ENCODE measurements at regions not wholly inside any gene's neighbourhood (a gene's known extent, or its start where the extent isn't known, plus 50 kb on each side); places are given as distances from the start of the nearest gene placed in this dataset.

GRCh38 chr10:76711222-76711997 lies 926.2 kb downstream of the KCNMA1 start:
- DNase-seq (ENCODE audit: low spot score, unreplicated experiment) = no peak
- no peak overlapping the region for H3K4me3 Mint-ChIP-seq (ENCODE audit: low read depth)
- TF ChIP-seq CTCF (IDR thresholded peaks at IDR 0.05; ENCODE audit: unreplicated experiment) = no peak
- peaks cover 4% of the 10 kb centered on the region for H3K4me1 Mint-ChIP-seq (ENCODE audit: low read depth)
- peaks cover 26% of the 10 kb centered on the region for H3K9me3 Mint-ChIP-seq (ENCODE audit: low read depth)
- peaks cover 14% of the 10 kb centered on the region for H3K27me3 Mint-ChIP-seq
- H3K27ac Mint-ChIP-seq = no peak overlapping the region
- H3K36me3 Mint-ChIP-seq (ENCODE audit: insufficient read depth) = peaks cover 3% of the 10 kb centered on the region

- Mint-ChIP-seq H3K4me3 (ENCODE audit: low read depth) (no peak overlapping the region), H3K27me3 (no peaks in the 10 kb centered on the region), H3K9me3 (ENCODE audit: low read depth) (peaks cover 8% of the 10 kb centered on the region), H3K27ac (no peak overlapping the region), H3K36me3 (ENCODE audit: insufficient read depth) (no peaks in the 10 kb centered on the region), H3K4me1 (ENCODE audit: low read depth) (no peaks in the 10 kb centered on the region)
- TF ChIP-seq CTCF (IDR thresholded peaks at IDR 0.05; ENCODE audit: unreplicated experiment) = no peak
- no peak for DNase-seq (ENCODE audit: low spot score, unreplicated experiment)
These were observed 937.4 kb downstream of the KCNMA1 start for GRCh38 chr10:76700241-76700640.

GRCh38 chr10:76697923-76698322 lies 939.7 kb downstream of the KCNMA1 start:
- DNase-seq (ENCODE audit: low spot score, unreplicated experiment) = no peak
- no peak for TF ChIP-seq CTCF (IDR thresholded peaks at IDR 0.05; ENCODE audit: unreplicated experiment)
- H3K4me3 Mint-ChIP-seq (ENCODE audit: low read depth) = no peak overlapping the region
- no peaks in the 10 kb centered on the region for H3K4me1 Mint-ChIP-seq (ENCODE audit: low read depth)
- H3K36me3 Mint-ChIP-seq (ENCODE audit: insufficient read depth) = no peaks in the 10 kb centered on the region
- H3K27me3 Mint-ChIP-seq = no peaks in the 10 kb centered on the region
- peaks cover 8% of the 10 kb centered on the region for H3K9me3 Mint-ChIP-seq (ENCODE audit: low read depth)
- no peak overlapping the region for H3K27ac Mint-ChIP-seq

GRCh38 chr10:76695069-76695468 lies 942.5 kb downstream of the KCNMA1 start:
- no peak overlapping the region for H3K27ac Mint-ChIP-seq
- H3K9me3 Mint-ChIP-seq (ENCODE audit: low read depth) = peaks cover 8% of the 10 kb centered on the region
- no peaks in the 10 kb centered on the region for H3K27me3 Mint-ChIP-seq
- no peaks in the 10 kb centered on the region for H3K36me3 Mint-ChIP-seq (ENCODE audit: insufficient read depth)
- no peaks in the 10 kb centered on the region for H3K4me1 Mint-ChIP-seq (ENCODE audit: low read depth)
- DNase-seq (ENCODE audit: low spot score, unreplicated experiment) = no peak
- no peak for TF ChIP-seq CTCF (IDR thresholded peaks at IDR 0.05; ENCODE audit: unreplicated experiment)
- H3K4me3 Mint-ChIP-seq (ENCODE audit: low read depth) = no peak overlapping the region

- DNase-seq (ENCODE audit: low spot score, unreplicated experiment) = no peak
- Mint-ChIP-seq H3K9me3 (ENCODE audit: low read depth) (peaks cover 6% of the 10 kb centered on the region), H3K27ac (no peak overlapping the region), H3K27me3 (peaks cover 6% of the 10 kb centered on the region), H3K4me1 (ENCODE audit: low read depth) (no peaks in the 10 kb centered on the region), H3K4me3 (ENCODE audit: low read depth) (no peak overlapping the region), H3K36me3 (ENCODE audit: insufficient read depth) (no peaks in the 10 kb centered on the region)
- no peak for TF ChIP-seq CTCF (IDR thresholded peaks at IDR 0.05; ENCODE audit: unreplicated experiment)
These were observed 951.4 kb downstream of the KCNMA1 start for GRCh38 chr10:76686201-76686600.
